Lung (tissue), 11 donors: ENCODE measurements at regions not wholly inside any gene's neighbourhood (a gene's known extent, or its start where the extent isn't known, plus 50 kb on each side); places are given as distances from the start of the nearest gene placed in this dataset.
A peak's percentile ranks its signal among the peaks of the same experiment; 100 is the strongest.

Experiments used
- ATAC-seq: fragments of 200-7000 bp; cut with Tn5 transposase; one replicate; pipeline ENCODE4 v1.9.1; 2020; ENCODE audit warnings: moderate number of reproducible peaks; ENCODE audit not compliant: insufficient read depth, low FRiP score
- DNase-seq, 3 donors: peaks; one replicate each; pipeline ENCODE4 v3.0.0-alpha.2; 2013 to 2017
- H3K27ac ChIP-seq, 2 donors: one replicate each; pipeline ENCODE4 v1.5.1; 2013; ENCODE audit warnings: mild to moderate bottlenecking in 2 of 2, moderate library complexity in 2 of 2, control low read depth in 1 of 2, inconsistent platforms in 1 of 2, low read depth in 1 of 2, low read length in 1 of 2
- H3K27me3 ChIP-seq, 3 donors: one replicate each; pipeline ENCODE4 v1.5.1; 2013; ENCODE audit warnings: low read length in 2 of 3; ENCODE audit not compliant: control insufficient read depth in 3 of 3, insufficient read depth in 3 of 3
- H3K36me3 ChIP-seq, 4 donors: one replicate each; pipeline ENCODE4 v1.5.1; 2013; ENCODE audit warnings: low read length in 4 of 4, mild to moderate bottlenecking in 1 of 4, moderate library complexity in 1 of 4; ENCODE audit not compliant: control insufficient read depth in 4 of 4, insufficient read depth in 4 of 4
- H3K4me1 ChIP-seq, 5 donors: one replicate each; pipeline ENCODE4 v1.5.1; 2013; ENCODE audit warnings: low read length in 5 of 5, mild to moderate bottlenecking in 2 of 5, moderate library complexity in 1 of 5; ENCODE audit not compliant: control insufficient read depth in 5 of 5, insufficient read depth in 5 of 5
- H3K4me3 ChIP-seq: one replicate; pipeline ENCODE4 v1.5.1; 2013; ENCODE audit warnings: mild to moderate bottlenecking, control low read depth, moderate library complexity
- H3K9ac ChIP-seq, 2 donors: one replicate each; pipeline ENCODE4 v1.5.1; 2013; ENCODE audit warnings: low read length in 2 of 2, control low read depth in 1 of 2; ENCODE audit not compliant: insufficient read depth in 1 of 2
- H3K9me3 ChIP-seq, 4 donors: one replicate each; pipeline ENCODE4 v1.5.1; 2013; ENCODE audit warnings: low read length in 3 of 4, mild to moderate bottlenecking in 1 of 4, moderate library complexity in 1 of 4; ENCODE audit not compliant: control insufficient read depth in 4 of 4, insufficient read depth in 3 of 4
- CTCF ChIP-seq: IDR thresholded peaks from 2 replicates; pipeline ENCODE4 v1.5.1; 2012; ENCODE audit warnings: mild to moderate bottlenecking; ENCODE audit errors: control extremely low read depth, extremely low read depth
- WGBS, 2 donors: extraction: QIAGEN DNeasy Blood & Tissue Kit; methylation state at CpG; one replicate each; pipeline ENCODE4 v1.1.7; 2013; 5-methylcytosine and 5-hydroxymethylcytosine counted together
- donor health status: control.
- donor health status: control.
- donor health status: Bipolar disorder and iron deficiency.
- donor health status: healthy.
- donor health status: DM: yes; HTN: yes; CAD: no.

- WGBS, 2 donors: 69 to 75% methylated on average over 3 of the region's 3 CpGs
- H3K36me3 ChIP-seq: no peaks in the 10 kb centered on the region
- H3K27me3 ChIP-seq: peaks cover 0 to 16% (median 0%) of the 10 kb centered on the region in 3 donors
- DNase-seq (no peak), ATAC-seq (no peak)
- no peak overlapping the region for H3K9ac ChIP-seq
- H3K4me1 ChIP-seq: no peaks in the 10 kb centered on the region
- H3K27ac ChIP-seq: no peak overlapping the region
- no peak for TF ChIP-seq CTCF
- H3K4me3 ChIP-seq: no peak overlapping the region
- H3K9me3 ChIP-seq: no peaks in the 10 kb centered on the region
These were observed 451.5 kb downstream of the PCDH11X start for GRCh38 chrX:92230628-92231027.

- Histone ChIP-seq H3K27me3 (peaks cover 0 to 16% (median 0%) of the 10 kb centered on the region in 3 donors), H3K9ac (no peak overlapping the region), H3K4me1 (no peaks in the 10 kb centered on the region), H3K36me3 (no peaks in the 10 kb centered on the region), H3K4me3 (no peak overlapping the region), H3K9me3 (no peaks in the 10 kb centered on the region), H3K27ac (no peak overlapping the region)
- TF ChIP-seq CTCF: no peak
- ATAC-seq (no peak), DNase-seq (no peak)
- WGBS, 2 donors: 64 to 87% methylated on average over 2 of the region's 2 CpGs
These were observed 452.2 kb downstream of the PCDH11X start for GRCh38 chrX:92231391-92231790.

- Histone ChIP-seq H3K27me3 (peaks cover 0 to 12% (median 0%) of the 10 kb centered on the region in 3 donors), H3K9me3 (no peaks in the 10 kb centered on the region), H3K9ac (no peak overlapping the region), H3K27ac (no peak overlapping the region), H3K4me3 (no peak overlapping the region), H3K36me3 (no peaks in the 10 kb centered on the region), H3K4me1 (no peaks in the 10 kb centered on the region)
- 70 to 76% methylated on average over 3 of the region's 3 CpGs for WGBS, 2 donors
- no peak for TF ChIP-seq CTCF
- ATAC-seq: no peak
- peak in 1 of 3 donors; percentile 25 for DNase-seq
These were observed 453.0 kb downstream of the PCDH11X start for GRCh38 chrX:92232182-92232581.

- H3K27ac ChIP-seq: no peak overlapping the region
- ATAC-seq (no peak), DNase-seq (no peak)
- H3K36me3 ChIP-seq: no peaks in the 10 kb centered on the region
- H3K4me3 ChIP-seq: no peak overlapping the region
- H3K9ac ChIP-seq: no peak overlapping the region
- H3K9me3 ChIP-seq: no peaks in the 10 kb centered on the region
- no peaks in the 10 kb centered on the region for H3K4me1 ChIP-seq
- 73 to 78% methylated on average over 2 of the region's 2 CpGs for WGBS, 2 donors
- H3K27me3 ChIP-seq: peaks cover 0 to 21% (median 0%) of the 10 kb centered on the region in 3 donors
- TF ChIP-seq CTCF: no peak
These were observed 462.1 kb downstream of the PCDH11X start for GRCh38 chrX:92241249-92241648.
